ENCODE measurements at regions not wholly inside any gene's neighbourhood (a gene's known extent, or its start where the extent isn't known, plus 50 kb on each side); places are given as distances from the start of the nearest gene placed in this dataset.

- no peaks in the 10 kb centered on the region for H3K4me1 ChIP-seq (ENCODE audit: control extremely low read depth in 1 of 4, control insufficient read depth in 4 of 4, insufficient read depth in 4 of 4, low read length in 3 of 4)
- H3K4me3 ChIP-seq (ENCODE audit: control insufficient read depth in 1 of 7, extremely low read depth in 1 of 7, insufficient read depth in 4 of 7, low read depth in 2 of 7, low read length in 6 of 7) = no peak overlapping the region
- H3K36me3 ChIP-seq (ENCODE audit: control insufficient read depth in 4 of 4, insufficient read depth in 4 of 4, low read length in 3 of 4) = no peaks in the 10 kb centered on the region
- 97% methylated on average over 3 of the region's 3 CpGs for WGBS (ENCODE audit: insufficient coverage)
- H3K9me3 ChIP-seq (ENCODE audit: control extremely low read depth in 1 of 5, control insufficient read depth in 4 of 5, insufficient read depth in 2 of 5, low read depth in 1 of 5, low read length in 4 of 5) = no peaks in the 10 kb centered on the region
- H3K27ac ChIP-seq (ENCODE audit: insufficient read depth in 1 of 2, low read depth in 1 of 2, low read length in 2 of 2, poor library complexity in 1 of 2, severe bottlenecking in 2 of 2) = no peak overlapping the region
- POLR2A ChIA-PET = no interaction called here
- CTCF ChIA-PET = no interaction called here
- H3K27me3 ChIP-seq (replicated peaks in 2 of 5; ENCODE audit: control insufficient read depth in 4 of 5, insufficient read depth in 5 of 5, low read length in 4 of 5) = peaks cover 0 to 3% (median 0%) of the 10 kb centered on the region in 5 experiments
- DNase-seq = no peak
Observed at GRCh38 chr15:36472672-36473071, 106.8 kb upstream of the CDIN1 start.

- 100% methylated on average over 1 of the region's 2 CpGs for WGBS (ENCODE audit: insufficient coverage)
- Histone ChIP-seq H3K27ac (ENCODE audit: insufficient read depth in 1 of 2, low read depth in 1 of 2, low read length in 2 of 2, poor library complexity in 1 of 2, severe bottlenecking in 2 of 2) (no peak overlapping the region), H3K9me3 (ENCODE audit: control extremely low read depth in 1 of 5, control insufficient read depth in 4 of 5, insufficient read depth in 2 of 5, low read depth in 1 of 5, low read length in 4 of 5) (peaks cover 0 to 2% (median 0%) of the 10 kb centered on the region in 5 experiments), H3K27me3 (replicated peaks in 2 of 5; ENCODE audit: control insufficient read depth in 4 of 5, insufficient read depth in 5 of 5, low read length in 4 of 5) (peaks cover 0 to 3% (median 0%) of the 10 kb centered on the region in 5 experiments), H3K36me3 (ENCODE audit: control insufficient read depth in 4 of 4, insufficient read depth in 4 of 4, low read length in 3 of 4) (no peaks in the 10 kb centered on the region), H3K4me1 (ENCODE audit: control extremely low read depth in 1 of 4, control insufficient read depth in 4 of 4, insufficient read depth in 4 of 4, low read length in 3 of 4) (no peaks in the 10 kb centered on the region), H3K4me3 (ENCODE audit: control insufficient read depth in 1 of 7, extremely low read depth in 1 of 7, insufficient read depth in 4 of 7, low read depth in 2 of 7, low read length in 6 of 7) (no peak overlapping the region)
- no peak for DNase-seq
- ChIA-PET POLR2A (no interaction called here), CTCF (interaction anchor here (0.5 to 1.6 kb wide), 3 partner anchors 31 to 1211 kb away, joined by 3 to 4 read pairs (median 3); no protein-coding TSS in a partner anchor)
Observed at GRCh38 chr15:36478561-36478960, 100.9 kb upstream of the CDIN1 start.

GRCh38 chr15:36479200-36479896 lies 100.1 kb upstream of the CDIN1 start:
- Histone ChIP-seq H3K36me3 (ENCODE audit: control insufficient read depth in 4 of 4, insufficient read depth in 4 of 4, low read length in 3 of 4) (no peaks in the 10 kb centered on the region), H3K27me3 (replicated peaks in 2 of 5; ENCODE audit: control insufficient read depth in 4 of 5, insufficient read depth in 5 of 5, low read length in 4 of 5) (peaks cover 0 to 3% (median 0%) of the 10 kb centered on the region in 5 experiments), H3K9me3 (ENCODE audit: control extremely low read depth in 1 of 5, control insufficient read depth in 4 of 5, insufficient read depth in 2 of 5, low read depth in 1 of 5, low read length in 4 of 5) (peaks cover 0 to 2% (median 0%) of the 10 kb centered on the region in 5 experiments), H3K4me1 (ENCODE audit: control extremely low read depth in 1 of 4, control insufficient read depth in 4 of 4, insufficient read depth in 4 of 4, low read length in 3 of 4) (no peaks in the 10 kb centered on the region), H3K27ac (ENCODE audit: insufficient read depth in 1 of 2, low read depth in 1 of 2, low read length in 2 of 2, poor library complexity in 1 of 2, severe bottlenecking in 2 of 2) (no peak overlapping the region), H3K4me3 (ENCODE audit: control insufficient read depth in 1 of 7, extremely low read depth in 1 of 7, insufficient read depth in 4 of 7, low read depth in 2 of 7, low read length in 6 of 7) (no peak overlapping the region)
- POLR2A ChIA-PET = no interaction called here
- CTCF ChIA-PET = interaction anchor here (0.5 to 1.6 kb wide), 3 partner anchors 31 to 1210 kb away, joined by 3 to 4 read pairs (median 3); no protein-coding TSS in a partner anchor
- 100% methylated on average over 2 of the region's 9 CpGs for WGBS (ENCODE audit: insufficient coverage)
- DNase-seq = no peak

DNA sequence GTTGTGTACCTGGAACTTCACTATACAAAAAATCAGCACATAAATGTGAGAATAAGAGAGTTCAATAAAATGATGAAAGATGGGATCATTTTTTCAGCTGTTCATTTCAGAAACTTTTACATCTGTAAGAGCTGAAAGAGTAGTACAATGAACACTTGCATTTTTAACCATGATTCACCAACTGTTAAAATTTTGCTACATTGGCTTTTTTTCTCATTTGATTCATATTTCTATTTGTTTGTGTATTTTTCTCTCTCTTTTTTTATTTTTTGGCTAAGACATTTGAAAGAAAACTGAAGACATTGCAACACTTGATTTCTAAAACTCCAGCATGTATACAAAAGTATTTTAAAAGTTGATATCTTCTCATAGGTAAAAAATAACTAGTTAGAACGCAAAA lies 98.3 kb upstream of the CDIN1 start:
- H3K4me3 ChIP-seq (ENCODE audit: control insufficient read depth in 1 of 7, extremely low read depth in 1 of 7, insufficient read depth in 4 of 7, low read depth in 2 of 7, low read length in 6 of 7) = no peak overlapping the region

GRCh38 chr15:36483409-36483808 lies 96.0 kb upstream of the CDIN1 start:
- 100% methylated on average over 1 of the region's 1 CpG for WGBS (ENCODE audit: insufficient coverage)
- POLR2A ChIA-PET = no interaction called here

More for the DNA sequence above, 98.3 kb upstream of the CDIN1 start:
- CTCF ChIA-PET = no interaction called here
- Histone ChIP-seq H3K36me3 (ENCODE audit: control insufficient read depth in 4 of 4, insufficient read depth in 4 of 4, low read length in 3 of 4) (no peaks in the 10 kb centered on the region), H3K9me3 (ENCODE audit: control extremely low read depth in 1 of 5, control insufficient read depth in 4 of 5, insufficient read depth in 2 of 5, low read depth in 1 of 5, low read length in 4 of 5) (peaks cover 0 to 2% (median 0%) of the 10 kb centered on the region in 5 experiments), H3K4me1 (ENCODE audit: control extremely low read depth in 1 of 4, control insufficient read depth in 4 of 4, insufficient read depth in 4 of 4, low read length in 3 of 4) (no peaks in the 10 kb centered on the region), H3K27ac (ENCODE audit: insufficient read depth in 1 of 2, low read depth in 1 of 2, low read length in 2 of 2, poor library complexity in 1 of 2, severe bottlenecking in 2 of 2) (no peak overlapping the region), H3K27me3 (replicated peaks in 2 of 5; ENCODE audit: control insufficient read depth in 4 of 5, insufficient read depth in 5 of 5, low read length in 4 of 5) (no peaks in the 10 kb centered on the region)
- no CpG with 5 or more reads among the region's 1 CpG for WGBS (ENCODE audit: insufficient coverage)
- POLR2A ChIA-PET = no interaction called here
- DNase-seq = no peak

GRCh38 chr15:36484038-36484778 lies 95.2 kb upstream of the CDIN1 start:
- CTCF ChIA-PET = no interaction called here
- POLR2A ChIA-PET = no interaction called here

More at GRCh38 chr15:36483409-36483808, 96.0 kb upstream of the CDIN1 start:
- Histone ChIP-seq H3K4me3 (ENCODE audit: control insufficient read depth in 1 of 7, extremely low read depth in 1 of 7, insufficient read depth in 4 of 7, low read depth in 2 of 7, low read length in 6 of 7) (no peak overlapping the region), H3K27ac (ENCODE audit: insufficient read depth in 1 of 2, low read depth in 1 of 2, low read length in 2 of 2, poor library complexity in 1 of 2, severe bottlenecking in 2 of 2) (no peak overlapping the region), H3K4me1 (ENCODE audit: control extremely low read depth in 1 of 4, control insufficient read depth in 4 of 4, insufficient read depth in 4 of 4, low read length in 3 of 4) (no peaks in the 10 kb centered on the region), H3K9me3 (ENCODE audit: control extremely low read depth in 1 of 5, control insufficient read depth in 4 of 5, insufficient read depth in 2 of 5, low read depth in 1 of 5, low read length in 4 of 5) (peaks cover 0 to 2% (median 0%) of the 10 kb centered on the region in 5 experiments), H3K36me3 (ENCODE audit: control insufficient read depth in 4 of 4, insufficient read depth in 4 of 4, low read length in 3 of 4) (no peaks in the 10 kb centered on the region), H3K27me3 (replicated peaks in 2 of 5; ENCODE audit: control insufficient read depth in 4 of 5, insufficient read depth in 5 of 5, low read length in 4 of 5) (no peaks in the 10 kb centered on the region)
- no peak for DNase-seq
- CTCF ChIA-PET = no interaction called here

DNA sequence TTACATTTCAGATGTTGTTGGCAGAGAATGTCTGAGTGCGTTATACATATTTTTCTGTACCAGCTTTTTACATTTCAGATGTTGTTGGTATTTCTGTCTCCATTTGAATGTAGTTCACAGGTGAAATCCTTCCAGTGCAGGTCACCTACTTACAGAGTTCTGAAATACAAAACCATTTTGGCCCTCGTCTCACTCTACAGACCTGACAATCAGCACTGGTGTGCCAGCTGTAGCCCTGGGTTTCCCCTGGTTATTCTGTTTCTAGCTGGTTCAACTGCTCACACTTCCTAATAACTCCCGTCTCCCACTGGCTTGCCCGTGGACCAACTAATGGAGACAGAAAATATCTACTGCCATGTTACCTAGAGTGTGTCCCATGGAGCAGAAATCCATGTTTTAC lies 87.5 kb upstream of the CDIN1 start:
- no peaks in the 10 kb centered on the region for H3K9me3 ChIP-seq (ENCODE audit: control extremely low read depth in 1 of 5, control insufficient read depth in 4 of 5, insufficient read depth in 2 of 5, low read depth in 1 of 5, low read length in 4 of 5)
- H3K4me1 ChIP-seq (ENCODE audit: control extremely low read depth in 1 of 4, control insufficient read depth in 4 of 4, insufficient read depth in 4 of 4, low read length in 3 of 4) = no peaks in the 10 kb centered on the region
- no peak overlapping the region for H3K4me3 ChIP-seq (ENCODE audit: control insufficient read depth in 1 of 7, extremely low read depth in 1 of 7, insufficient read depth in 4 of 7, low read depth in 2 of 7, low read length in 6 of 7)
- H3K27ac ChIP-seq (ENCODE audit: insufficient read depth in 1 of 2, low read depth in 1 of 2, low read length in 2 of 2, poor library complexity in 1 of 2, severe bottlenecking in 2 of 2) = no peak overlapping the region
- H3K36me3 ChIP-seq (ENCODE audit: control insufficient read depth in 4 of 4, insufficient read depth in 4 of 4, low read length in 3 of 4) = no peaks in the 10 kb centered on the region
- H3K27me3 ChIP-seq (replicated peaks in 2 of 5; ENCODE audit: control insufficient read depth in 4 of 5, insufficient read depth in 5 of 5, low read length in 4 of 5) = peaks cover 0 to 12% (median 3%) of the 10 kb centered on the region in 5 experiments
- ChIA-PET POLR2A (no interaction called here), CTCF (no interaction called here)
- DNase-seq = no peak
- WGBS (ENCODE audit: insufficient coverage) = 100% methylated on average over 1 of the region's 4 CpGs

More at GRCh38 chr15:36484038-36484778, 95.2 kb upstream of the CDIN1 start:
- Histone ChIP-seq H3K4me3 (ENCODE audit: control insufficient read depth in 1 of 7, extremely low read depth in 1 of 7, insufficient read depth in 4 of 7, low read depth in 2 of 7, low read length in 6 of 7) (no peak overlapping the region), H3K36me3 (ENCODE audit: control insufficient read depth in 4 of 4, insufficient read depth in 4 of 4, low read length in 3 of 4) (no peaks in the 10 kb centered on the region), H3K4me1 (ENCODE audit: control extremely low read depth in 1 of 4, control insufficient read depth in 4 of 4, insufficient read depth in 4 of 4, low read length in 3 of 4) (no peaks in the 10 kb centered on the region), H3K9me3 (ENCODE audit: control extremely low read depth in 1 of 5, control insufficient read depth in 4 of 5, insufficient read depth in 2 of 5, low read depth in 1 of 5, low read length in 4 of 5) (peaks cover 0 to 2% (median 0%) of the 10 kb centered on the region in 5 experiments), H3K27me3 (replicated peaks in 2 of 5; ENCODE audit: control insufficient read depth in 4 of 5, insufficient read depth in 5 of 5, low read length in 4 of 5) (no peaks in the 10 kb centered on the region), H3K27ac (ENCODE audit: insufficient read depth in 1 of 2, low read depth in 1 of 2, low read length in 2 of 2, poor library complexity in 1 of 2, severe bottlenecking in 2 of 2) (no peak overlapping the region)
- no peak for DNase-seq
- 83% methylated on average over 1 of the region's 2 CpGs for WGBS (ENCODE audit: insufficient coverage)

Measured in common myeloid progenitor, CD34-positive (primary cell).